ENCODE measurements at regions not wholly inside any gene's neighbourhood (a gene's known extent, or its start where the extent isn't known, plus 50 kb on each side); places are given as distances from the start of the nearest gene placed in this dataset.
A peak's percentile ranks its signal among the peaks of the same experiment; 100 is the strongest.

GRCh38 chr14:101235335-101236103 is 325.8 kb upstream of the DIO3 start (continued):
- TF ChIP-seq ZNF766 (CRISPR knock-in tag; IDR thresholded peaks at IDR 0.05; ENCODE audit: borderline replicate concordance) (no peak), SAFB2 (CRISPR knock-in tag; IDR thresholded peaks at IDR 0.05; ENCODE audit: borderline replicate concordance, low read depth) (no peak), BCL6 (CRISPR knock-in tag; IDR thresholded peaks at IDR 0.05) (peak; percentile 60), KLF12 (CRISPR knock-in tag; IDR thresholded peaks at IDR 0.05; ENCODE audit: borderline replicate concordance) (no peak), HIC2 (CRISPR knock-in tag; IDR thresholded peaks at IDR 0.05; ENCODE audit: low read depth) (no peak), ZNF275 (CRISPR knock-in tag; IDR thresholded peaks at IDR 0.05; ENCODE audit: borderline replicate concordance) (0 out of 2 replicates have a peak, but pooled peaks have one; percentile 24), RARA (CRISPR knock-in tag; IDR thresholded peaks at IDR 0.05) (peak; percentile 28; the same call in 1 of the 2 replicates), MAZ (IDR thresholded peaks at IDR 0.05; ENCODE audit: borderline replicate concordance, low read depth, low read length) (no peak), MAZ (CRISPR knock-in tag; IDR thresholded peaks at IDR 0.05; ENCODE audit: low read depth) (no peak; the same call in 1 of the 2 replicates), ZBTB26 (CRISPR knock-in tag; IDR thresholded peaks at IDR 0.05; ENCODE audit: borderline replicate concordance) (no peak), NR1H2 (CRISPR knock-in tag; IDR thresholded peaks at IDR 0.05; ENCODE audit: borderline replicate concordance, low read depth) (no peak), SRY (CRISPR knock-in tag; IDR thresholded peaks at IDR 0.05) (no peak), XRCC5 (optimal IDR thresholded peaks at IDR 0.05; ENCODE audit: low read length) (peak; percentile 80), BHLHE40 (IDR thresholded peaks at IDR 0.05; ENCODE audit: low read length) (no peak), ZFP41 (CRISPR knock-in tag; IDR thresholded peaks at IDR 0.05; ENCODE audit: borderline replicate concordance) (no peak), DPF2 (CRISPR knock-in tag; IDR thresholded peaks at IDR 0.05; ENCODE audit: borderline replicate concordance, low read depth) (no peak), RBAK (CRISPR knock-in tag; IDR thresholded peaks at IDR 0.05) (no peak), WIZ (CRISPR knock-in tag; IDR thresholded peaks at IDR 0.05) (no peak), PRMT3 (CRISPR knock-in tag; IDR thresholded peaks at IDR 0.05; ENCODE audit: borderline replicate concordance, low read depth) (no peak), ZNF788 (CRISPR knock-in tag; IDR thresholded peaks at IDR 0.05; ENCODE audit: borderline replicate concordance) (peak; percentile 63; the same call in 1 of the 2 replicates), HOXD1 (CRISPR knock-in tag; IDR thresholded peaks at IDR 0.05) (no peak), RFX3 (CRISPR knock-in tag; IDR thresholded peaks at IDR 0.05) (no peak), BRF2 (CRISPR knock-in tag; IDR thresholded peaks at IDR 0.05) (no peak), SNAI1 (CRISPR knock-in tag; IDR thresholded peaks at IDR 0.05; ENCODE audit: borderline replicate concordance) (no peak), ZNF414 (CRISPR knock-in tag; IDR thresholded peaks at IDR 0.05) (no peak)
